ENCODE measurements at regions not wholly inside any gene's neighbourhood (a gene's known extent, or its start where the extent isn't known, plus 50 kb on each side); places are given as distances from the start of the nearest gene placed in this dataset.

GRCh38 chr4:157988641-157989040 lies 184.2 kb downstream of the GASK1B start:
- Histone ChIP-seq H3K4me1 (peaks cover 0 to 17% (median 10%) of the 10 kb centered on the region in 6 donors), H3K9me3 (no peaks in the 10 kb centered on the region), H3K36me3 (no peaks in the 10 kb centered on the region), H3K27ac (peak overlapping the region in 1 of 8 donors; percentile 2), H3K4me3 (no peak overlapping the region), H3K27me3 (replicated peaks in 1 of 7) (no peaks in the 10 kb centered on the region)
- TF ChIP-seq CTCF (IDR thresholded peaks at IDR 0.05 in 8 of 11, conservative IDR thresholded peaks at IDR 0.05 in 3 of 11) (no peak), POLR2A (IDR thresholded peaks at IDR 0.05) (no peak), POLR2AphosphoS5 (IDR thresholded peaks at IDR 0.05) (no peak)
- DNase-seq, result no peak
- WGBS, 5 donors, result 76 to 94% (median 85%) methylated on average over 2 of the region's 2 CpGs
- intact Hi-C loops (cut with DNase I; ENCODE audit: low total_unique reads), result no loop called here

- Histone ChIP-seq H3K4me3 (no peak overlapping the region), H3K9me3 (no peaks in the 10 kb centered on the region), H3K4me1 (no peaks in the 10 kb centered on the region), H3K27me3 (replicated peaks in 1 of 7) (no peaks in the 10 kb centered on the region), H3K27ac (no peak overlapping the region), H3K36me3 (no peaks in the 10 kb centered on the region)
- DNase-seq, result no peak
- TF ChIP-seq CTCF (IDR thresholded peaks at IDR 0.05 in 8 of 11, conservative IDR thresholded peaks at IDR 0.05 in 3 of 11) (no peak), POLR2A (IDR thresholded peaks at IDR 0.05) (no peak), POLR2AphosphoS5 (IDR thresholded peaks at IDR 0.05) (no peak)
- intact Hi-C loops (cut with DNase I; ENCODE audit: low total_unique reads), result no loop called here
- 60 to 93% (median 67%) methylated on average over 4 of the region's 4 CpGs for WGBS, 5 donors
These were observed 188.4 kb downstream of the GASK1B start for GRCh38 chr4:157984285-157984911.

GRCh38 chr4:157983300-157983699 lies 189.5 kb downstream of the GASK1B start:
- WGBS, 5 donors, result 54 to 74% (median 64%) methylated on average over 6 of the region's 6 CpGs
- no peaks in the 10 kb centered on the region for H3K27me3 ChIP-seq (replicated peaks in 1 of 7)
- no peak for TF ChIP-seq CTCF (IDR thresholded peaks at IDR 0.05 in 8 of 11, conservative IDR thresholded peaks at IDR 0.05 in 3 of 11)
- TF ChIP-seq POLR2A (IDR thresholded peaks at IDR 0.05), result no peak
- no peaks in the 10 kb centered on the region for H3K9me3 ChIP-seq
- H3K4me3 ChIP-seq, result no peak overlapping the region
- no peaks in the 10 kb centered on the region for H3K36me3 ChIP-seq
- no peak for DNase-seq
- peaks cover 0 to 8% (median 3%) of the 10 kb centered on the region in 6 donors for H3K4me1 ChIP-seq
- intact Hi-C loops (cut with DNase I; ENCODE audit: low total_unique reads), result no loop called here
- H3K27ac ChIP-seq, result no peak overlapping the region

DNA sequence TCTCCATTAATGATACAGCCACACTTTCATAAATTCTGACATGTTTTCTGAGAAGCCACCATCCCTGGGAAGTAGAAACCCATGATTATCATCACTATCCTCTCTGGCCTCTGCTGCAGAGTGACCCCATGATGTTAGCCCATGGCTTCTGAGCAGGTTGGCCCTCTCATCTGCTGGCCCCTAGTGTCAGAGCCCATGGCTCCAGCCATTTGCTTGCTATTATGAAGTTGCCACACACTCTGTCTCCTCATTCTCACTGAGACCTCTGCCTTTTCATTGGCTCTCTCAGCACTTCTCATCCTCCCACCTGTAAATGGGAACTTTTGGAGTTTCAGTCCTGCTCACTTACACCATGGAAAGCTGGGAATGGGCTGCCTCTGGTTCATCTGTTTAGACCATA lies 192.7 kb downstream of the GASK1B start:
- no peaks in the 10 kb centered on the region for H3K27me3 ChIP-seq (replicated peaks in 1 of 7)
- H3K4me3 ChIP-seq, result no peak overlapping the region
- TF ChIP-seq POLR2A (IDR thresholded peaks at IDR 0.05) (no peak), CTCF (IDR thresholded peaks at IDR 0.05 in 8 of 11, conservative IDR thresholded peaks at IDR 0.05 in 3 of 11) (no peak), POLR2AphosphoS5 (IDR thresholded peaks at IDR 0.05) (no peak)
- H3K9me3 ChIP-seq, result no peaks in the 10 kb centered on the region
- no peak overlapping the region for H3K27ac ChIP-seq
- intact Hi-C loops (cut with DNase I; ENCODE audit: low total_unique reads), result no loop called here
- peaks cover 0 to 8% (median 3%) of the 10 kb centered on the region in 6 donors for H3K4me1 ChIP-seq
- no peaks in the 10 kb centered on the region for H3K36me3 ChIP-seq
- no peak for DNase-seq

Data from spleen (tissue), 11 donors.